GM12864 (cell line): ENCODE measurements at regions not wholly inside any gene's neighbourhood (a gene's known extent, or its start where the extent isn't known, plus 50 kb on each side); places are given as distances from the start of the nearest gene placed in this dataset.
"Not testable (repeated sequence)": the region's sequence is repeated elsewhere in the genome, so short reads cannot be mapped to it uniquely, and the experiment has no call there.

Experiments used
- DNase-seq: peaks from one replicate; pipeline ENCODE4 v3.0.0-alpha.2; 2011; ENCODE audit warnings: low read depth
- H3K4me3 ChIP-seq: 2 replicates; pipeline ENCODE4 v1.5.1; 2011; ENCODE audit warnings: mild to moderate bottlenecking, low read depth, low read length, control low read depth
- TF ChIP-seq, protein P1 (sequence below): IDR thresholded peaks from 2 replicates; pipeline ENCODE4 v1.5.1; 2011; ENCODE audit warnings: low read depth, mild to moderate bottlenecking, moderate library complexity, low read length, control low read depth, inconsistent platforms; ENCODE audit errors: missing control alignments

DNA sequence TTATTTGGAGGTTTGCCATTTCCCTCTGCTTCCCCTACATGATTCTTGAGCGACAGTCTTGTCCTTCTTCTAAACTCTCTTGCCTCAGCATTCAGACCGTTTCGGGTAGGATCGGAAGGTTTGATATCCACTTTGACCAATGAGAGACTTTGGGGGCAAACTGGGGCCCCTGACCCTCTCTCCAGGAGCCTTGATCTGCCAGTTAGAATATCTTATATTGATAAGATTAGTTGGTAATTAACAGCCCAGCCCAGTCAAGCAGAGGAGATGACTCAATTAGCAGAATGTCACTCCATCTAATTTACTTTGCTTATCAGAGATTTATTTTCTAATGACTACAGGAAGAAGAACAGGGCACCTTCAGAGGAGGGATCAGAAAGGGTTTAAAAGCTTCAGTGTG is 532.8 kb downstream of the XYLT1 start:
- no peak overlapping the region for H3K4me3 ChIP-seq
- TF ChIP-seq, protein P1, sequence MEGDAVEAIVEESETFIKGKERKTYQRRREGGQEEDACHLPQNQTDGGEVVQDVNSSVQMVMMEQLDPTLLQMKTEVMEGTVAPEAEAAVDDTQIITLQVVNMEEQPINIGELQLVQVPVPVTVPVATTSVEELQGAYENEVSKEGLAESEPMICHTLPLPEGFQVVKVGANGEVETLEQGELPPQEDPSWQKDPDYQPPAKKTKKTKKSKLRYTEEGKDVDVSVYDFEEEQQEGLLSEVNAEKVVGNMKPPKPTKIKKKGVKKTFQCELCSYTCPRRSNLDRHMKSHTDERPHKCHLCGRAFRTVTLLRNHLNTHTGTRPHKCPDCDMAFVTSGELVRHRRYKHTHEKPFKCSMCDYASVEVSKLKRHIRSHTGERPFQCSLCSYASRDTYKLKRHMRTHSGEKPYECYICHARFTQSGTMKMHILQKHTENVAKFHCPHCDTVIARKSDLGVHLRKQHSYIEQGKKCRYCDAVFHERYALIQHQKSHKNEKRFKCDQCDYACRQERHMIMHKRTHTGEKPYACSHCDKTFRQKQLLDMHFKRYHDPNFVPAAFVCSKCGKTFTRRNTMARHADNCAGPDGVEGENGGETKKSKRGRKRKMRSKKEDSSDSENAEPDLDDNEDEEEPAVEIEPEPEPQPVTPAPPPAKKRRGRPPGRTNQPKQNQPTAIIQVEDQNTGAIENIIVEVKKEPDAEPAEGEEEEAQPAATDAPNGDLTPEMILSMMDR = no peak
- DNase-seq = no peak

DNA sequence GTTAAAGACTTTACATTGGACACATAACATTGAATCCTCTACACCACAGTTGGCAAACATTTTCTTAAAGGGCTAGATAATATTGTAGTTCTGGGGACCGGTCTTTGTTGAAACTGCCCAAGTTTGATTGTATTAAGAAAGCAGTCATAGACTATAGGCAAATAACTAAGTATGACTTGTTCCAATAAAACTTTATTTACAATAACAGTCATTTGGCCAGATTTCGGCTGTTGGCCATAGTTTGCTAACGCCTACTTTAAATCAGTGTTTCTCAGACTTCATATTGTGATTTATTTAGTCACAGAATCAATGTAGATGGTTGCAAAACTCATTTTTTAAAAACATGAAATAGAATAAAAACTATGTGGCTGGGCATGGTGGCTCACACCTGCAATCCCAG is 531.8 kb downstream of the XYLT1 start:
- no peak for DNase-seq
- no peak overlapping the region for H3K4me3 ChIP-seq
- TF ChIP-seq, protein P1 = no peak

DNA sequence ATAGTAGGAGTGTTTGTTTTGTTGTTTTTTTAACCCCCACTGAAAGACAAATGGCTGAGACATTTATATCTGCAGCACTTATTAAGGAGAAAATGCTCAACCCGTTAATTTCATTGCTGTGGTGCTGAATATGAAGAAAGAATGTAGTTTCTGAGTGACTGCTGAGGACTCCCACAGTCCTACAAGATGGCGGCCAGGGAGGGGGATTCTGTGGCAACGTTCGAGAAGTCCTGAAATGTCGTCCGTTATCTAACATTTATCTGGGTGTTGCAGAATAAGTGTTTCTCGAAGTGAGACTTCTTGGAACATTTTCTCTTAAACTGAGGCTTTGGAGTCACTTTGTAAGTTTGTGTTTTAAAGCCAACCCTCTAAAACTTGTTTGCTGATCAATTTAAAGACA is 530.4 kb downstream of the XYLT1 start:
- no peak for DNase-seq
- TF ChIP-seq, protein P1 = no peak
- H3K4me3 ChIP-seq = no peak overlapping the region

DNA sequence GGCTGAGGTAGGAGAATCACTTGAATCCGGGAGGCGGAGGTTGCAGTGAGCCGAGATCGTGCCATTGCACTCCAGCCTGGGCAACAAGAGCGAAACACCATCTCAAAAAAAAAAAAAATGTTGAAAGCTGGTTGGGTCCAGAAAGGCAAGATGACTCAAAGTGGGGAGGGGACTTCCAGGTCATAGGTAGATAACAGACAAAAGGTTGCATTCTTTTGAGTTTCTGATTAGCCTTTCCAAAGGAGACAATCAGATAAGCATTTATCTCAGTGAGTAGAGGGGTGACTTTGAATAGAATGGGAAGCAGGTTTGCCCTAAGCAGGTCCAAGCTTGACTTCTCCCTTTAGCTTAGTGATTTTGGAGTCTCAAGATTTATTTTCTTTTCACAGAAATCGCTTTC is 527.9 kb downstream of the XYLT1 start:
- H3K4me3 ChIP-seq, DNase-seq: not testable (repeated sequence)

DNA sequence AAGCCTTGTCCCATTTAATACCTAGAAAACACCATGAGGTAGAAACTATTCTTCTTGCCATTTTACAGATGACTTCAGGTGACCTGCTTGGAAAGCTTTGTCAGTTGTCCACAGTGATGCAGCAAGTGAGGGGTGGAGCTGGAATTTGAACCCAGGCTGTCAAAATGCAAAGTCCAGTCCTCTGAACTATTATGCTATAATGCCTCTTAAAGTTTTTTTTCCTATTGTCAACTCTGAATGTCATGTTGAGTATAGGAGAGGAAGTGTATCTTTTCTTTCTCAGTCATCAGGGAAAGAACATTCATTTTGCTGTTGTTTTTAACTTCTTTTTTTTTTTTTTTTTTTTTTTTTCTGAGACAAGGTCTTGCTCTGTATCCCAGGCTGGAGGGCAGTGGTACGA is 525.6 kb downstream of the XYLT1 start:
- no peak overlapping the region for H3K4me3 ChIP-seq
- TF ChIP-seq, protein P1 = no peak
- DNase-seq = no peak

DNA sequence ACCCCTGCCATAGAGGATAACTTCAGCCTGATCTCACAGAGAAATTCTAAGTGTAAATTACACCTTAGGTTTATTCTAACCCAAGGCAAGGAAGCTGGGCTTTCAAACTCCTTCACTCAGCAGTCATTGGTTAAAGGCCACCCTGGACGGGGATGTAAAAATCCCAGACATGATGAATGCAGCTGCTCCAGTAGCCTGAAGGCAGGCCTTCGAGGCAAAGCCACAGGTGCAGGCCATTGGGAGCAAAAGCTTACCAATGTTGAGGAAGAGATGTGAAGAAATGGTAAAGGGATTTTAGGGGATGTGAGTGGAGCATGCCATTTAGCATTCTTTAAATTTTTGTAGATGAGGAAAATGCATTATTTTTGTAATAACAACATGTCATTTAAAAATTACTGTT is 514.4 kb downstream of the XYLT1 start:
- H3K4me3 ChIP-seq = no peak overlapping the region

DNA sequence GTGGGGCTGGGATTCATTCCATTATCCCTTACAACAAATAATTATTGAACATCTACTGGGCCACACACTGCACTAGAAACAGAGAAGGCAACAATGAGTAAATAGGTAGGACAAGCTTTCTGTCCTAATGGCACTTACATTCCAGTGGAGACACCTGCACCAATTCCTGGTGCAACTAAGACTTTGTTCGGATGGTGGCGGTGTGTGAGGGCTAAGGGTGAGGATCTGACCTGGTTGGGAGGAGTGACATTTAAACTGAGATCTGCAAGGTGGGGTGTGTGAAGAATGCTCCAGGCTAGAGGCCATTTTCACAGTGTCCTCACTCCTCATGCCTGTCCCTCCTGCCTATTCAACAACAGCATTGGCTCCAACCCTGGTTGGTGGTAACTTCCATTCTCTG is 510.0 kb downstream of the XYLT1 start:
- TF ChIP-seq, protein P1 = no peak
- H3K4me3 ChIP-seq = no peak overlapping the region
- no peak for DNase-seq

More for the DNA sequence above, 514.4 kb downstream of the XYLT1 start:
- TF ChIP-seq, protein P1 = no peak
- DNase-seq = no peak

DNA sequence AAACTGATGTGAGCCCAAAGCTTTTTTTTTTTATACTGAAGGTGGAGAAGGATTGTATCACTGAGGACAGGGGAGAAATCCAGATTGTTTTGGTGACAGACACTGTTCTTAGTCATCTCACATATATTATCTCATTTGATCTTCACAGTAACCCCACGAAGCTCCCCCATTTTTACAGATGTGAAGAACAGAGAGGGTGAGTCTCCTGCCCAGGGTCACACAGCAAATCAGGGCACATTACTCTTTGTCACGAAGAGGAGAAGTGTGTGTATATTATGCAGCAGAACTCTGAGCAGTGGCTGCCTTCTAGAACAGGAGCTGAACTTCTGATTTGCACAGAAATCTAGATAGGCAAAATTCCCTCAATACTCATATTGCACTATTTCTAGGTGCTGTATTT is 504.3 kb downstream of the XYLT1 start:
- TF ChIP-seq, protein P1 = no peak
- DNase-seq = no peak
- H3K4me3 ChIP-seq = no peak overlapping the region
